Activated CD8-positive, alpha-beta T cell treated with anti-CD3 and anti-CD28 coated beads, Interleukin-2, amount 10 ng/mL, durations not matched to agents 7 days and 5 days (primary cell): ENCODE measurements at regions not wholly inside any gene's neighbourhood (a gene's known extent, or its start where the extent isn't known, plus 50 kb on each side); places are given as distances from the start of the nearest gene placed in this dataset.
"Not testable (repeated sequence)": the region's sequence is repeated elsewhere in the genome, so short reads cannot be mapped to it uniquely, and the experiment has no call there.

Experiments used
- ATAC-seq: fragments of 150-1000 bp; cut with Tn5 transposase; one replicate; pipeline ENCODE4 v1.10.0; 2021; ENCODE audit warnings: moderate library complexity
- CTCF ChIA-PET: fragments of 350-600 bp; sonication (Branson Sonifier 250); formaldehyde crosslinking; loops from one replicate; lab custom pipeline; 2021; ENCODE audit warnings: antibody characterized with exemption; lab: Charles Lee
- POLR2A ChIA-PET: fragments of 350-600 bp; sonication (Branson Sonifier 250); formaldehyde crosslinking; loops from one replicate; lab custom pipeline; 2021; ENCODE audit warnings: antibody characterized with exemption; lab: Charles Lee
- DNase-seq: peaks from one replicate; pipeline ENCODE4 v3.0.0-alpha.2; 2020
- H3K27ac Mint-ChIP-seq: one replicate; pipeline ENCODE4 v1.8.0; 2021; ENCODE audit warnings: mild to moderate bottlenecking, mixed read lengths
- H3K27me3 Mint-ChIP-seq: one replicate; pipeline ENCODE4 v1.8.0; 2021; ENCODE audit warnings: low read depth, mixed read lengths
- H3K36me3 Mint-ChIP-seq: one replicate; pipeline ENCODE4 v1.8.0; 2021; ENCODE audit warnings: low read depth, mixed read lengths
- H3K4me1 Mint-ChIP-seq: one replicate; pipeline ENCODE4 v1.8.0; 2021; ENCODE audit warnings: low read depth, mixed read lengths
- H3K4me3 Mint-ChIP-seq: one replicate; pipeline ENCODE4 v1.8.0; 2021; ENCODE audit warnings: mild to moderate bottlenecking, mixed read lengths
- H3K9me3 Mint-ChIP-seq: one replicate; pipeline ENCODE4 v1.8.0; 2022; ENCODE audit warnings: mixed read lengths; ENCODE audit not compliant: insufficient read depth

GRCh38 chr18:47644896-47645295 lies 285.6 kb downstream of the SMAD2 start:
- H3K36me3 Mint-ChIP-seq, result no peaks in the 10 kb centered on the region
- H3K4me1 Mint-ChIP-seq, result no peaks in the 10 kb centered on the region
- ChIA-PET POLR2A (no interaction called here), CTCF (no interaction called here)
- no peak overlapping the region for H3K4me3 Mint-ChIP-seq
- H3K27me3 Mint-ChIP-seq, result peaks cover 3% of the 10 kb centered on the region
- no peak overlapping the region for H3K27ac Mint-ChIP-seq
- H3K9me3 Mint-ChIP-seq, result no peaks in the 10 kb centered on the region
- ATAC-seq, result no peak
- DNase-seq, result no peak

DNA sequence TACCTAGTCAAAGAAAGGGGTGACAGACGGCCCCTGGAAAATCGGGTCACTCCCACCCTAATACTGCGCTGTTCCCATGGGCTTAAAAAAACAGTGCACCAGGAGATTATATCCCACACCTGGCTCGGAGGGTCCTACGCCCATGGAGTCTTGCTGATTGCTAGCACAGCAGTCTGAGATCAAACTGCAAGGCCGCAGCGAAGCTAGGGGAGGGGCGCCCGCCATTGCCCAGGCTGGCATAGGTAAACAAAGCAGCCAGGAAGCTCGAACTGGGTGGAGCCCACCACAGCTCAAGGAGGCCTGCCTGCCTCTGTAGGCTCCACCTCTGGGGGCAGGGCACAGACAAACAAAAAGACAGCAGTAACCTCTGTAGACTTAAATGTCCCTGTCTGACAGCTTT lies 292.9 kb downstream of the SMAD2 start:
- H3K9me3 Mint-ChIP-seq, H3K4me3 Mint-ChIP-seq, CTCF ChIA-PET, H3K27ac Mint-ChIP-seq, DNase-seq, ATAC-seq, H3K36me3 Mint-ChIP-seq, POLR2A ChIA-PET, H3K27me3 Mint-ChIP-seq, H3K4me1 Mint-ChIP-seq: not testable (repeated sequence)

- no peak for ATAC-seq
- ChIA-PET POLR2A (no interaction called here), CTCF (no interaction called here)
- no peak for DNase-seq
- H3K4me1 Mint-ChIP-seq, result no peaks in the 10 kb centered on the region
- H3K4me3 Mint-ChIP-seq, result no peak overlapping the region
- H3K27me3 Mint-ChIP-seq, result no peaks in the 10 kb centered on the region
- no peaks in the 10 kb centered on the region for H3K36me3 Mint-ChIP-seq
- H3K27ac Mint-ChIP-seq, result no peak overlapping the region
- no peaks in the 10 kb centered on the region for H3K9me3 Mint-ChIP-seq
These were observed 295.0 kb downstream of the SMAD2 start for GRCh38 chr18:47635416-47635815.

DNA sequence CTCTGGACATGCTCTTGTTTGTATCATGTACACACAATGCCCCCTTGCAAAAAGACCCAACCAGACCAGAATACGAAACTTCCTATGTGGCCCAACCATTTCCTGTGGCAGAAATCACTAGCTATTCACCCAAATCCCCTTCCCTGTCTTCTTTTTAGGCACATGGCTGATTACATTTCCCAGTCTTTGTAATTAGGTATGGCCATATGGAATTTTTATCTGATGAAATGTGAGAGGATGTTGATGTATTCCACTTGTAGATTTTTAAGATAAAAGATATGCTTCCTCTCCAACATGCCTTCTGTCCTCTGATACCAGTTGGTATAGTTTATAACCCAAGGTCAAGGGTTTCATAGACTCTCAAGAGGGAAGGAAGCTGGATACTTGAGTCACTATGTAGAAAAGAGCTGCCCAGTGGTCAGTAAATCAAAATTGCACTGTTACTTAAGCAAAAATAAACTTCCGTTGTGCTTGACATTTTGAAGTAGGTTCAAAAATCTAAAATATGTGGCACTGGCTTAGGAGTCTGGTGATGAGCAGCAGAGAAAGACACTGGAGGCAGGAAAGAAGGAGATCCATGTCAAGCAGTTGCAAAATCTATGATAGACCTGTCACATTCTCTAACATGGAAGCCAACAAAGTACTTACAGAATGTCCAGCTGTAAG lies 297.4 kb downstream of the SMAD2 start:
- Mint-ChIP-seq H3K36me3 (no peaks in the 10 kb centered on the region), H3K27ac (no peak overlapping the region), H3K27me3 (no peaks in the 10 kb centered on the region), H3K9me3 (no peaks in the 10 kb centered on the region), H3K4me3 (no peak overlapping the region), H3K4me1 (no peaks in the 10 kb centered on the region)
- no peak for DNase-seq
- ATAC-seq, result no peak
- ChIA-PET CTCF (no interaction called here), POLR2A (no interaction called here)

DNA sequence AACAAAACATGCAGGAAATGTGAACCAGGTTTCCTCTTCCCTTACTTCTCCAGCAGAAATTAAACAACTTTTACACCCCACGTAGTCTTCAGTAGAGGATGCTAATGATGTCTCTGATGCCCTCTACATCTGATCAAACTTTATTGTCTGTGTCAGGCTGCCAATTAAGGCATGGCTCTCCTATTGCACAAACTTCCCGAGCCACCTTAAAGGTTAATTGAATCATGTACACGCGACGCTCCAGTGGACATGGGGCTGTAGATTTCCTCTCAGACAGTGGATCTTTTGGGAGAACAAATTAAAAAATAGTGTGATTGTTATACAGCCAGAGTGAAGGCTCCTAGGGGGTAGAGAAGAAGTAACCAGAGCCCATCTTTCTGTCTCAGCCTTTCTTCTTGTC lies 301.6 kb downstream of the SMAD2 start:
- Mint-ChIP-seq H3K36me3 (no peaks in the 10 kb centered on the region), H3K9me3 (no peaks in the 10 kb centered on the region), H3K4me1 (no peaks in the 10 kb centered on the region), H3K27me3 (peaks cover 2% of the 10 kb centered on the region), H3K4me3 (no peak overlapping the region), H3K27ac (no peak overlapping the region)
- ATAC-seq (no peak), DNase-seq (no peak)
- POLR2A ChIA-PET, result no interaction called here
- CTCF ChIA-PET, result no interaction called here

DNA sequence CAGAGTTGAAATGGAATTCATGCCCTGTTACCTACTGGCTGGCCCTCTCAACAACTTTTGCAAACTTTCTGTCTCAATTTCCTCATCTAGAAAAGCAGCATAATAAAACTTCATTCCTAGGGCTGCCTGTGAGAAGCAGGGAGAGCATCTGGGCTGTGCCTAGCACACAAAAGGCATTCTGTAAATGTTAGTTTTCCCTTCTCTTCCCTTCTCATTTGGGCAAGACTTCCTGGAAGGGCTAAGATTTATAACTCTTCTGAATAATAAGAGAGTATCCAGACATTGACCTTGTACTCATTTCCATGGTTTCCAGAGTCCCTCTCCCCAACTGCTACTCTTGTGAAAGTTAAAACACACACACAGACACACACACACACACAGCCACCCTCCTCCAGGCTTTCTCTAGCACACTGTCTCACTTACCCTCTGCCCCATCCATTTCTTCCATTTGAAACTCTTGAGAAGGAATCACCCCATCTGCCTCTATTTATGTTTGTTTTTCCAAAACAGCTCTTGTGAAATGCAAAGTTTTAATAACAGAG lies 302.1 kb downstream of the SMAD2 start:
- H3K36me3 Mint-ChIP-seq, result no peaks in the 10 kb centered on the region
- peaks cover 2% of the 10 kb centered on the region for H3K27me3 Mint-ChIP-seq
- H3K4me3 Mint-ChIP-seq, result no peak overlapping the region
- H3K9me3 Mint-ChIP-seq, result no peaks in the 10 kb centered on the region
- no peak for ATAC-seq
- no peaks in the 10 kb centered on the region for H3K4me1 Mint-ChIP-seq
- DNase-seq, result no peak
- POLR2A ChIA-PET, result no interaction called here
- CTCF ChIA-PET, result no interaction called here
- H3K27ac Mint-ChIP-seq, result no peak overlapping the region

GRCh38 chr18:47627030-47627429 lies 303.4 kb downstream of the SMAD2 start:
- ChIA-PET POLR2A (no interaction called here), CTCF (no interaction called here)
- peaks cover 5% of the 10 kb centered on the region for H3K27me3 Mint-ChIP-seq
- no peak for ATAC-seq
- H3K27ac Mint-ChIP-seq, result no peak overlapping the region
- no peak for DNase-seq
- no peak overlapping the region for H3K4me3 Mint-ChIP-seq
- H3K36me3 Mint-ChIP-seq, result no peaks in the 10 kb centered on the region
- H3K4me1 Mint-ChIP-seq, result no peaks in the 10 kb centered on the region
- no peaks in the 10 kb centered on the region for H3K9me3 Mint-ChIP-seq

- ATAC-seq, result no peak
- Mint-ChIP-seq H3K27me3 (peaks cover 2% of the 10 kb centered on the region), H3K4me1 (no peaks in the 10 kb centered on the region), H3K36me3 (no peaks in the 10 kb centered on the region), H3K9me3 (no peaks in the 10 kb centered on the region), H3K4me3 (no peak overlapping the region), H3K27ac (no peak overlapping the region)
- POLR2A ChIA-PET, result no interaction called here
- CTCF ChIA-PET, result no interaction called here
- DNase-seq, result no peak
These were observed 310.5 kb downstream of the SMAD2 start for GRCh38 chr18:47619771-47620448.

DNA sequence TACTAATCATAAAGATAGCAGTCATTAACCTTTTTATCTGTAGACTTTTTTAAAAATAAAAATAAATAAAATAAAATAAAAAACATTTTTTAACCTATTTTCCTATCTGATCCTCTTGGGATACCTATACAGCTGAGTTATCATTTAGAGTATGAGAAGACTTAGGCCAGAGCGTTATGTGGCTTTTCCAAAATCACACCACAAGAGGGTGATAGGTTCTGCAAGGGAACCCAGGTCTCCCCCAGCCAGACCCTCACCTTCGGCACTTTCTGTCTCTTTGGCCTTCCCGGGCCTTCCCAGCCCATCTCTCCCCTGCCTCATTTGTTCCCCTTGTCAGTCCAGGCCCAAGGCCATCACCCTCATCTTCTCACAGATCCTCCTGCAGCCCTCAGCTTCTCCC lies 311.7 kb downstream of the SMAD2 start:
- H3K4me1 Mint-ChIP-seq, result no peaks in the 10 kb centered on the region

GRCh38 chr18:47615043-47615442 lies 315.4 kb downstream of the SMAD2 start:
- Mint-ChIP-seq H3K4me1 (no peaks in the 10 kb centered on the region), H3K27ac (no peak overlapping the region), H3K4me3 (no peak overlapping the region), H3K9me3 (no peaks in the 10 kb centered on the region), H3K27me3 (no peaks in the 10 kb centered on the region), H3K36me3 (no peaks in the 10 kb centered on the region)
- no peak for ATAC-seq
- no peak for DNase-seq
- POLR2A ChIA-PET, result no interaction called here
- CTCF ChIA-PET, result no interaction called here

More for the DNA sequence above, 311.7 kb downstream of the SMAD2 start:
- ATAC-seq (no peak), DNase-seq (no peak)
- no peaks in the 10 kb centered on the region for H3K9me3 Mint-ChIP-seq
- peaks cover 2% of the 10 kb centered on the region for H3K27me3 Mint-ChIP-seq
- no peak overlapping the region for H3K27ac Mint-ChIP-seq
- no peak overlapping the region for H3K4me3 Mint-ChIP-seq
- ChIA-PET CTCF (no interaction called here), POLR2A (no interaction called here)
- H3K36me3 Mint-ChIP-seq, result no peaks in the 10 kb centered on the region

GRCh38 chr18:47613929-47614328 lies 316.5 kb downstream of the SMAD2 start:
- CTCF ChIA-PET, result no interaction called here
- POLR2A ChIA-PET, result no interaction called here
- no peaks in the 10 kb centered on the region for H3K27me3 Mint-ChIP-seq
- no peak for ATAC-seq
- no peak overlapping the region for H3K4me3 Mint-ChIP-seq
- no peaks in the 10 kb centered on the region for H3K9me3 Mint-ChIP-seq
- H3K36me3 Mint-ChIP-seq, result no peaks in the 10 kb centered on the region
- no peaks in the 10 kb centered on the region for H3K4me1 Mint-ChIP-seq
- DNase-seq, result no peak
- H3K27ac Mint-ChIP-seq, result no peak overlapping the region

- Mint-ChIP-seq H3K27me3 (no peaks in the 10 kb centered on the region), H3K36me3 (no peaks in the 10 kb centered on the region), H3K9me3 (no peaks in the 10 kb centered on the region), H3K27ac (no peak overlapping the region), H3K4me3 (no peak overlapping the region), H3K4me1 (no peaks in the 10 kb centered on the region)
- DNase-seq (no peak), ATAC-seq (no peak)
- ChIA-PET CTCF (no interaction called here), POLR2A (no interaction called here)
These were observed 318.8 kb downstream of the SMAD2 start for GRCh38 chr18:47611649-47612048.
